ENCODE measurements at regions not wholly inside any gene's neighbourhood (a gene's known extent, or its start where the extent isn't known, plus 50 kb on each side); places are given as distances from the start of the nearest gene placed in this dataset.

GRCh38 chr2:101583861-101584260, 108.9 kb upstream of the RFX8 start:
- TF ChIP-seq CTCF (conservative IDR thresholded peaks at IDR 0.05 in 1 of 2, IDR thresholded peaks at IDR 0.05 in 1 of 2; ENCODE audit: low read depth in 1 of 2, low read length in 2 of 2) (no peak), EZH2 (IDR thresholded peaks at IDR 0.05; ENCODE audit: low read length, missing control alignments) (no peak)

Measured in fibroblast of lung (primary cell).